SIG-M5 treated with dmso at 0.1 percent for 504 hours (cell line): ENCODE measurements at regions not wholly inside any gene's neighbourhood (a gene's known extent, or its start where the extent isn't known, plus 50 kb on each side); places are given as distances from the start of the nearest gene placed in this dataset.

Experiments used
- DNase-seq: peaks from one replicate; lab custom pipeline; 2025; ENCODE audit not compliant: unreplicated experiment; lab: John Stamatoyannopoulos, UW

DNA sequence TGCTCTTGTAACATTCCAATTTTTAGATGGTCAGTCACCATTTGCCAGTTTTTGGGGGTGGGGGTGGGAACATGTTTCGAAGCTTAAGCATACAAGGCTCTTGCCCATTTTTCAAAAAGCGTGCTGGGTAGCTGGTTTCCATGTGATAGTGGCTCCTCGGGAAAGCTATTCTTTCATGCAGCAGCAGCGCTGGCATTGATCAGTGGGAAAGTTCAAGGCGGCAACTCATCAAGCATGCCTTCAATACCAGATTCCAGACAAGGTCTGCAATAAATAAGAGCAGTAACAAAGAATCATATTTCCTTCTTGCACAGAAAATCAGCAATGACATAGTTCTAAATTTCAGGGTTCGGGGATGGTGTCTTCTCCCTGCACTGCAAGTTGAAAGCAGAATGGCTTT, 133.5 kb upstream of the ONECUT1 start:
- no peak for DNase-seq

DNA sequence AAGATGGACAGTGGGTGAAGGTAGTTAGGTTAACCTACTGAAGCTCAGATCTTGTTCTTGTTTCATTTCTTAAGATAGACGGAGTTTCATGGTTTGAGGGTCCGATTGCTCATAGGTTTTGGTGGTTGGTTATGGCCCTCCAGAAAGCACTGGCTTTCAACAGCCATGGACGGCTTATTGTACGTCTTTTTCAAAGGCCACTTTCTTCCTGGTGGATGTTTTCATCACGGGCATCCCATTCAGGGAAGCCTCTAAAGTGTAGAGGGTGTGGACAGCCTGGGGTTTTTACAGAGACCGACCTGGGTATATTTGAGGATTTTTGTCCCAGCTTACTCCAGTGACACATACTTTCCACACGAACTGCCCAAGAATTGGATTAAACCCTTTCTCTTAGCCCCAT, 132.7 kb upstream of the ONECUT1 start:
- no peak for DNase-seq

DNA sequence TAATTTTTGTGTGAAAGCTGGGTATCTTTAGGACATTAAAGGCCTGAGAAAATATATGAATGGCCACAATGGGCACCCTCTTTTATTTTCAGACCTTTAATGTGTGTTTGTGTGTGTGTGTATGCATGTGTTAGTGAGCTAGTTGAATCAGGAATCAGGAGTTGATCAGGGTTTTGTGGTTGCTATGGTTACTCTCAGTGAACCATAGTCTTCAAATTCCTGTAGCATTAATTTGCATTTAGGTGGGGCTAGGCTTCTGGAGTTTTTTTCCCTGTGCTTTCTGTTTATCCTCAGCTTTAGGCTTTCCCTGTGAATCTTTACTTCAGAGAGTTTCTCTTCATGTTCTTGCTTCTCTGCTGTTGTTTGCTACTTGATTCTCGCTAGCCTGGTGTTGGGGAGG, 122.0 kb upstream of the ONECUT1 start:
- DNase-seq: no peak

DNA sequence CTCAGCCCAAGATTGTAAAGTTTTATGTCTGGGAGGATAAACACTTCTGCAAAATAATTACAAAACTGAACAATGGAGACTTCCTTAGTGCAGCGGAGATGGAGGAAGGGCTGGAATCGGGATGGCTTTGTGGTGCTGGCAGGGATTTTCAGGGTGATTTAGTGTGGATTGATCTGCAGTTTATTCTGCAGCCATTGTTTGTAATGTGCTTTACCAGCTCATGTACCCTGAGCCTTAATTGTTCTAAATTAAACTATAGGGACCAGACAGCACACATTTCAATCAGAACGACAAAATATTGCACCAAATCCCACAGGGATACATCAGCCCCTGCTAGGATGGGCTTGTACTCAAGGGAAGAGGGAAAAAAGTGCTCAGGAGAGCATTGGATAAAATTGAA, 103.2 kb upstream of the ONECUT1 start:
- no peak for DNase-seq

DNA sequence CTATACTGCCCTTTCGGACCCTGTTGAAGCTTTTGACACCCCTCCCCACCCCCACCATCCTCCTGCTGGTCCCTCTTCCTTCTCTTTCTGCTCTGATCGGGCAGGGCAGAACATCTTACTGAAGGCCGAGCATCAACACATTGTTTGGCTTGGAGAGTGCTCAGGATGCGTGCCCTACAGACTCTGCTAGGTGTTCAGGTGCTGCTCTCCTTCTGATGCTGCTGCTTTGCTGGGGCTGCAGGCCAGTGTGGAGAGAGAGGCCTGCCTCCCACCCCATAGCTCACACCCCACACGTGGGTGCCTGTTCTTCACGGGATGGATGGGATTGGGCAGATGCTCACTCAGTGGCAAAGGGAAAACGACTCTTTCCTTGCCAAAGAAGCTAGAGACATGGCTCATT, 89.8 kb upstream of the ONECUT1 start:
- DNase-seq: no peak

DNA sequence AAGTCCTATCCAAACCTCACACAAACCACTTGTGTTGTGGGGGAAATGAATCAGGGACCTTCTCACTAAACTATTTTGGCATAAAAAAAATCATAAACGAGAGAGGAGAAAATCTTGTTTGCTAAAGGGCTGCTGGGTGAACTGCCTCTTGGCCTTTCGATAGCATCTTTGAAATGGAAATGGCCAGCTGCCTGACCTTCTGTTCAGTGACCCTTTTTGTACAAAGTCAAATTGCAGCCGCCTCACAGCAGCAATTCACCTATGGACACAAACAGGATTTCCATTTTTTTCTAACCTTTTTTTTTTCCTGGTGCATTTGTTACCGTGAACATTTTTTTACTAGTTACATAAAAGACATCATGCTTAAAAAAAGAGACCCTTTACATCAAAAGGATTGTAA, 89.0 kb upstream of the ONECUT1 start:
- no peak for DNase-seq

DNA sequence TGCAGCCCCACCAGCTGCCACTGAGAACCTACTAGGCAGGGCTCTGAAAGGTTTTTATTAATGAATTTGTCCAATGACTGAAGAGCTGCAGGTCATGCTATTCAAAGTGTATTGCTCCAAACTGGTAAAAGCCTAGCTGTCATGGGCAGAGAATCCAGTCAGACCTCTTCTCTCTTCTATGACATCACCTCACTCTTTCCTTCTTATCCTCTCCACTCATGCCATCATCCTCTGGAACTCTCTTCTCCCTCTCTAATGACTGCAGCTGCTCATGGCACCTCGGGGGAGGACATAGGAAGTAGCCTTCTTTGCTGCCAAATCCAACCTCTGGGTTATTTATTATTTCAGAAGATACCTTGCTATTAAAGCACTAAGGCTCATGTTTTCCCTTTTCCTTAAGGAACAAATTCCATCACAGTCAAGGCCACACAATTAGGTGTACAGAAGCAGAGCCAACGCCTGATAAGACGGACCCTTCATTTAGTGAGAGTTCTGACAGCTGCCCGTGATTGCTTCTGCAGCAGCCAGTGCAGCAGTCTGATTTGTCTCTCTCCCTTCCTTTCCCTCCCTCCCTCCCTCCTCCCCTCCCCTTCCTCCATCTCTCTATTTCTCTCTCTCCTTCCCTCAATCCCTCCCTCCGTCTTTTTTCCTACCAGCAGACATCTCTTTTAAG, 87.0 kb upstream of the ONECUT1 start:
- DNase-seq: no peak

DNA sequence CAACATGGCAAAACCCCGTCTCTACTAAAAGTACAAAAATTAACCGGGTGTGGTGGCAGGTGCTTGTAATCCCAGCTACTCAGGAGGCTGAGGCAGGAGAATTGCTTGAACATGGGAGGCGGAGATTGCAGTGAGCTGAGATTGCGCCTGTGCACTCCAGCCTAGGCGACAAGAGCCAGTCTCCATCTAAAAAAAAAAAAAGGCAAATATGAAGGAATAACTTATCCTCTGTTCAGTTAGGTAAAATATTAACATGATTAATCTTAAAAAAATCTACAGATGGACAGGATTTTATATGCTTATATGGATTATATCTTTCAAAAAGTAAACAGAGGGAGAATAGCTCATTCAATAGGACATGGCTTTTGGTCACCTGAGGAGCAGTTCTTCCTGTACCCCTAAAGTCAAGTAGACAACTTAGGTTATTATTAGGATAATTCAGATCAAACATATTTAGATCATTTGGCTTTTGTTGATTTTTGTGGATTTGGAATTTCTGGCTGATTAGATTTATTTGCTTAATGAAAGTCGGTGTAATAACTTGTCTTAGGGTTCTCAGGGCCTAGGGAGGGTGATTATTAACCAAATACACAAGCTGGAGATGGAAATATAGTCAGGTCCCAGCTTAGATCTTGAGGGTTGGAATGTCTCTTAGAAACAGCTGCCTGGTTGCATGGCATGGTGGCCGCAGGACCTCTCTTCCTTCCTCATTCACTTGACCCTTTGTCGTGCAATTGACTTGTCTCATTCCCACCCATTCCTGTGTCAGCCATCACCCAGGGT, 82.1 kb upstream of the ONECUT1 start:
- no peak for DNase-seq

DNA sequence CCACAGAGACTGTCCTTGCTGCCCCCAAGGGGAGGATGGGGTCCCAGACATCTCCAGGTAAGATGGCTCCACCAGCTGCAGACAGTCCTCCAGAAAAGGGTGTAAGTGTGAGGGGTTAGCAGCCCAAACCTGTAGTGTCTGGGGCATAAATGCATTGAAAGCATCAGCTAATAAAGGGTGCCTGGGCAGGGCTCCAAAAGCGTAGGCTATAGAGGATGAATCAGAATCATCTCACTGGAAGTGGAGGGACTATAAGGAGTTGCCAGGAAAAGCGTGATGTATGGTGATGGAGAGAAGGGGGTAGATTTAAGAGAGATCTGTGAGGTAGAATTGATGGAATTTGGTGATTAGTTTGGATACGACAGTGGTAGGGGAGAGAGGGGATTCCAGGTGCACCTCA, 79.9 kb upstream of the ONECUT1 start:
- DNase-seq: no peak

DNA sequence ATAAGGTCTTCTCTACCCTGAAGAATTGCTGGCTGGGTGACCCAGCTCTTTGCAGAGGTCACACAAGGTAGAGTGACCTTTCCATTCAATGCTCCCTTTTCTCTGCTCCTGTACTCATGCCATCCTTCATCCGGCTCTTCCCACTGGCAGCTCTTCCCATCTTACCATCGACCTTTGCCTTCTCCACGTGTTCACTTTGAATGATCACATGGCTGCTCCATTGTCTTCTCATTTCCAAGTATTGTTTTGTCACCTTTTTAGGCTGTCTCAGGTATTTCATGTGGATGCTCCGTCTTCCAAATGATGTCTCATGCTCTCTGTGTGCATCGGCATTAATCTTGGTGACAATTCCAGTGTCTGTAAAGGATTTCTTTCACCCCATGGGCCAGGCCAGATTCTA, 76.6 kb upstream of the ONECUT1 start:
- no peak for DNase-seq

DNA sequence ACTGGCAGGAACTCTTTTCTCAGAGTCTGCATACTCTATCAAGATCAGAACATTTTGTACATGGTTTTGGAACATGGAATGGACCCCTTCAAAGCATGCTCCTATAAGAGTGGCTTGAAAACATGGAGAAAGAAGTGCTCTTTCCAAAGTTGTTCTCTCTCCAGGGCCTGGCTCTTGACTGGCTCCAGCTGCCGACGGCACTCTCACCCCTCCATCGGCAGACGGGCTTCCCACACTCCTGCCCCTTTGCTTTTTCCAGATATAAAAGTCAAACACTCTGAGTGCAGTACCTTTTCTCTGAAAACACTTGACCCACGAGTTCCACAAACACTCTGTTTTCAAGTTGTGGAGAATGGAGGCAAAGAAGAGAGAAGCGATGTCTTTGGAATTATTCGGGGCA, 72.5 kb upstream of the ONECUT1 start:
- DNase-seq: no peak

DNA sequence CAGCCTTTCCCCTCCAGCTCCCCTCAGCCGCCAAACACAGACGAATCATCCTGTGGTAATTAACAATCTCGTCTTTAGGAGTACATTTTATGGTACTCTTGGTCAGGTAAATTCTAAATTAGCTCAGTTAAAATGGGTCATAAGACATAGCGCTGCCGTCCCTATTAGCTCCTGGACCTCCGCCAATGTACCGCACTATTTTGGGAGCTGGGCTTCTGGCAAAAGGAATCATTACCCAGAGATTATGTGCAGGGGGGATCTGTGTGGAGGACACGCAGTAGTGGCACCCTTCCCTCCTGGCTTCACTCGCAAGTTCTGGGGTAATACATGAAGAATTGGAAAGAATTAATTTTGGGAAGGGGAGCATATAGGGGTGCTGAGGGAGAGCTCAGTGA, 68.6 kb upstream of the ONECUT1 start:
- DNase-seq: no peak

DNA sequence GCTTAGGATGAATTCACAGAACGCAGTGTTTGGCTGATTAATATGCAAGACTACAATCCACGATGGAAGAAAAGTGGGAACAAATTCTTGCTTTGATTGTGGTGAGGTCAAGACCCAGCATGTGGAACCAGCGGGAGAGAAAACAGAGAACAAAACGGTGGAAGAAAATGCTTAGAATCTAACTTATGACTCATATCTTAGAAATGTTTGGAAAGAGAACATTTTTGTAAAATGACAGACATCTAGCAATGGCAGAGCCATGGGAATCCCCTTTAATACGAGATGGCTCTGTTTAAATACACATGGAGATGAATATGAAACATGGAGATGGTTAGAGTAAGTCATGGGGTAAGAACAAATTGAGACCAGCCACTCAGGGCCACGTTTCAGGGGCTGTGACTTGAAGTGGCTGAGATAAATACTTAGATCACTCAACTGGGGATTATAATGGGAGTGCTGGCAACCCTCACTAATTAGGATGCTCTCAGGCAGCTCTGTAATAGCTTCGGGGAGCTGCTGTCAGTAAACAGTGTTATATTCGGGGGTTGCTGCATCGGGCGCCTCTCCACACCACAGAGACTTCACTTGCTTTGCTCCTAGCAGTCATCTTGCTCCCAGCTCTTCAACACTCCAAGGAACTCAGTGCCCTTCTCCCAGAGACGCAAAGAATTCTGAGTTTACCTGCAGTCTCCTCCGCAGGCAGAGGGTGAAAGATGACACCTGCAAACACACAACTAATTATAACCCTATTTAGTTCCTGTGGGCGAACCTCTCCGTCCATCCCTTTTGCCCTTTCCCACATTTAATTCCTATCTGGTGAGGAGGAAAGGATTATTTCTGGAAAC, 68.0 kb upstream of the ONECUT1 start:
- no peak for DNase-seq

DNA sequence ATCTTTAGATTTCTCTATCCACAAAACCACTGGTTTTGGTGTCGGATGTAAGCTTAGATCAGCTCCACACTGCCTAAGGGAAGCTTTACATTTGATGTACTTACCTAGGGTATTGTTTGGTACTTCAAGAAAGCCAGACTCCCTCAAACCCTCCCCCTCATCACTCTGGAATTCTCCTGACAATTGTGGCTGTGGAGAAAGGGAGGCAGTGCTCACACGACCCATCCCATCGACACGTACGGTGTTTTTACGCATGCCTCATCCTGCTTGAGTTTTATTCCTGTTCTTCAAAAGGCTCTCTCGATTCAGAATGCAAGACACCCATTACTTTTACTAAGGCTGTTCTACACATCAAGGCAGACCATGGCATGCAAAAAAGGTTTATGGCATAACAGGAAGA, 67.3 kb upstream of the ONECUT1 start:
- DNase-seq: no peak

DNA sequence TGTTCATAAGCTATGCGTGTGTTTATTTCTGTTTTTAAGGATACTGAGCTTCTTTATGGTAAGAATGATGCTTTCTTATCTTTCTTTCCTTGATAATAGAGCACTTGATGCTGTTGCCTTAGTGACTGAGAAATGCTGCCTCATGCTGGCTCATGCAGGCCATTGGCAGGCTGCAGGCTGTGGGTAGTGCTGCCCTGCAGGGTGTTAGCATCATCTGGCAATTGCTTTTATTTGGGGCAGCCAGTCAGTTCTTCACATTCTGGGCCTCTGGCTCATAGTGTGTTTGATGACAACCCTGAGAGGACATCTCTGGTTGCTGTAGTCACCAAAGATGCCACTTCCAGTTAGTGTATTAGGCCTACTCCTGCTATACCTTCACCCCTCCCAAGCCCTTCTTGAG, 66.2 kb upstream of the ONECUT1 start:
- no peak for DNase-seq

DNA sequence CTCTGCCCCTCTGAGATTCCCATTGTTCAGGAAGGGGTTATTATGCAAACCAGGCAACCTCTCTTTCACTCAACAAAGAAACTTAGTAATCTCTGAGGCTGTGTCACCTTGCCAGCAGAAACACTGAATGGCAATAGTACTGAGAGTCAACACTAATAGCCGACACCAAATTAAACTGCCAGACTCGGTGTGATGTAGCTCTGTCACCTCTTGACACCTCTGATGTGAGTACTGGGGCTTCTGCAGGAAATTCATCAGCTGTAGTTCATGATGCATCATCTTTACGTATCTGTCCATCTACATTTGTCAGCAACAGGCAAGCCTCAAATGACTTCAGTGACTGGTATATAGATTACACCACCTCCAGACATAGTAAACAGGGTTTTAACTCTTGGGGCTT, 65.0 kb upstream of the ONECUT1 start:
- DNase-seq: no peak

DNA sequence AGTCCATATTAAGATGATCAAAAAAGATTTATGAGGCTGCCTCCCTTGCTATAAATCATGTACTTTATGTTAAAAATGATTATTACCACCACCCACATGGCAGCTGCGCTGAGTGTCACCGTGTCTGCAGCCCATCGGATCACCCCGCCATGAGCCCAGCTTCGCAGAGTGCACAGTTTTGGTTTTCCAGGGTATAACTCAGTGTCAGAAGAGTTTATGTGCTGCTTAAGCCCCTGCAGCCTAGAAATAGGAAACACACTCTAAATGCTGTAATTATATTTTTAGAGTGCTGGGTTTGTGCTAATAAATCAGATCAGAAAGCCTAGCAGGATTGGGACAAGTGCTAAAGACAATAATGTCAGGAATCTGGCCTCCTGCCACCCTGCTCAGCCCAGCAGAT, 54.7 kb upstream of the ONECUT1 start:
- DNase-seq: no peak
